ENCODE measurements at regions not wholly inside any gene's neighbourhood (a gene's known extent, or its start where the extent isn't known, plus 50 kb on each side); places are given as distances from the start of the nearest gene placed in this dataset.

DNA sequence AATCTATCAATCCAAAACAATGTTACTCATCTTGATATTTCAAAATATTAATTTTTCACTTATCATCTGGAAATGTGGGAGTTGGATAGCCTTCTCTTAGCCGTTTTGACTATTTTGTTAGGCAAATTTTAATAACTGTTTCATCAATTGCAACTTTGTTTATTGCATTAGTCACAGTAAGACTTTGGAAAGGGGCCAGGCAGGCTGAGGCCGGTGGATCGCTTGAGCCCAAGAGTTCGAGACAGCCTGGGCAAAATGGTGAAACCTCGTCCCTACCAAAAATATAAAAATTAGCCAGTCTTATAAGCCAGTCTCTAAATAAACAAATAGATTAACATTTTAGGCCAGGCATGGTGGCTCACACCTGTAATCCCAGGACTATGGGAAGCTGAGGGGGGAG lies 113.0 kb upstream of the NR5A2 start:
- Histone ChIP-seq H3K27ac (ENCODE audit: low read depth, low read length) (no peak overlapping the region), H3K9ac (ENCODE audit: low read length) (no peak overlapping the region), H4K20me1 (ENCODE audit: insufficient read depth, low read length) (no peaks in the 10 kb centered on the region), H3K4me3 (ENCODE audit: insufficient read depth, low read depth, low read length) (no peak overlapping the region), H3K27me3 (ENCODE audit: insufficient read depth, low read length) (peaks cover 2% of the 10 kb centered on the region), H3K9me3 (ENCODE audit: insufficient read depth, low read depth, low read length) (no peaks in the 10 kb centered on the region), H3K79me2 (ENCODE audit: insufficient read depth, low read length) (no peaks in the 10 kb centered on the region), H2AFZ (ENCODE audit: low read depth, low read length) (no peak overlapping the region), H3K4me1 (ENCODE audit: insufficient read depth, low read length) (no peaks in the 10 kb centered on the region), H3K36me3 (ENCODE audit: insufficient read depth, low read length) (no peaks in the 10 kb centered on the region), H3K4me2 (ENCODE audit: low read length) (no peak overlapping the region)
- Mint-ChIP-seq H3K27ac (ENCODE audit: unreplicated experiment) (no peak overlapping the region), H3K27me3 (ENCODE audit: low read depth, unreplicated experiment) (no peaks in the 10 kb centered on the region), H3K4me1 (ENCODE audit: low read depth, unreplicated experiment) (no peaks in the 10 kb centered on the region), H3K4me3 (ENCODE audit: unreplicated experiment) (no peak overlapping the region), H3K36me3 (ENCODE audit: low read depth, unreplicated experiment) (no peaks in the 10 kb centered on the region), H3K9me3 (ENCODE audit: unreplicated experiment) (no peaks in the 10 kb centered on the region)
- no peak for FAIRE-seq
- no peak for DNase-seq (ENCODE audit: low read depth)
- TF ChIP-seq EZH2 (IDR thresholded peaks at IDR 0.05; ENCODE audit: insufficient read depth, low read length), result no peak
- TF ChIP-seq CTCF (IDR thresholded peaks at IDR 0.05; ENCODE audit: insufficient read depth, low read depth, low read length), result no peak

GRCh38 chr1:199918196-199918769 lies 109.2 kb upstream of the NR5A2 start:
- TF ChIP-seq CTCF (IDR thresholded peaks at IDR 0.05; ENCODE audit: insufficient read depth, low read depth, low read length) (no peak), EZH2 (IDR thresholded peaks at IDR 0.05; ENCODE audit: insufficient read depth, low read length) (no peak)
- Histone ChIP-seq H3K36me3 (ENCODE audit: insufficient read depth, low read length) (no peaks in the 10 kb centered on the region), H3K27me3 (ENCODE audit: insufficient read depth, low read length) (peaks cover 2% of the 10 kb centered on the region), H3K4me2 (ENCODE audit: low read length) (no peak overlapping the region), H3K9me3 (ENCODE audit: insufficient read depth, low read depth, low read length) (no peaks in the 10 kb centered on the region), H3K4me3 (ENCODE audit: insufficient read depth, low read depth, low read length) (no peak overlapping the region), H3K27ac (ENCODE audit: low read depth, low read length) (no peak overlapping the region), H3K9ac (ENCODE audit: low read length) (no peak overlapping the region), H3K79me2 (ENCODE audit: insufficient read depth, low read length) (no peaks in the 10 kb centered on the region), H3K4me1 (ENCODE audit: insufficient read depth, low read length) (no peaks in the 10 kb centered on the region), H2AFZ (ENCODE audit: low read depth, low read length) (no peak overlapping the region), H4K20me1 (ENCODE audit: insufficient read depth, low read length) (no peaks in the 10 kb centered on the region)
- H3K4me1 Mint-ChIP-seq (ENCODE audit: low read depth, unreplicated experiment), result no peaks in the 10 kb centered on the region
- FAIRE-seq, result no peak
- H3K4me3 Mint-ChIP-seq (ENCODE audit: unreplicated experiment), result no peak overlapping the region
- no peak for DNase-seq (ENCODE audit: low read depth)
- H3K9me3 Mint-ChIP-seq (ENCODE audit: unreplicated experiment), result no peaks in the 10 kb centered on the region
- H3K27me3 Mint-ChIP-seq (ENCODE audit: low read depth, unreplicated experiment), result no peaks in the 10 kb centered on the region
- H3K36me3 Mint-ChIP-seq (ENCODE audit: low read depth, unreplicated experiment), result no peaks in the 10 kb centered on the region
- H3K27ac Mint-ChIP-seq (ENCODE audit: unreplicated experiment), result no peak overlapping the region

DNA sequence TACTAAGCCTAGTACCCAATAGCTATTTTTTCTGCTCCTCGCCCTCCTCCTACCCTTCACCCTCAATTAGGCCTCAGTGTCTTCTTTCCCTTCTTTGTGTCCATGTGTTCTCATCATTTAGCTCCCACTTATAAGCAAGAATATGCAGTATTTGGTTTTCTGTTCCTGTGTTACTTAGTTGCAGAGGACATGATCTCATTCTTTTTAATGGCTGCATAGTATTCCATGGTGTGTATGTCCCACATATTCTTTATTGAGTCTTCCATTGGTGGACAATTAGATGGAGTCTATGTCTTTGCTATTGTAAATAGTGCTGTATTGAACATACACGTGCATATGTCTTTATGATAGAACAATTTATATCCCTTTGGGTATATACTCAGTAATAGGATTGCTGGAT lies 106.9 kb upstream of the NR5A2 start:
- no peaks in the 10 kb centered on the region for H3K4me1 ChIP-seq (ENCODE audit: insufficient read depth, low read length)
- no peak for FAIRE-seq
- H3K9ac ChIP-seq (ENCODE audit: low read length), result no peak overlapping the region

More for the DNA sequence above, 106.9 kb upstream of the NR5A2 start:
- no peak overlapping the region for H3K27ac ChIP-seq (ENCODE audit: low read depth, low read length)
- Mint-ChIP-seq H3K9me3 (ENCODE audit: unreplicated experiment) (no peaks in the 10 kb centered on the region), H3K4me1 (ENCODE audit: low read depth, unreplicated experiment) (no peaks in the 10 kb centered on the region), H3K36me3 (ENCODE audit: low read depth, unreplicated experiment) (no peaks in the 10 kb centered on the region), H3K27ac (ENCODE audit: unreplicated experiment) (no peak overlapping the region), H3K4me3 (ENCODE audit: unreplicated experiment) (no peak overlapping the region), H3K27me3 (ENCODE audit: low read depth, unreplicated experiment) (no peaks in the 10 kb centered on the region)
- H3K4me2 ChIP-seq (ENCODE audit: low read length), result no peak overlapping the region
- no peaks in the 10 kb centered on the region for H3K27me3 ChIP-seq (ENCODE audit: insufficient read depth, low read length)
- TF ChIP-seq EZH2 (IDR thresholded peaks at IDR 0.05; ENCODE audit: insufficient read depth, low read length), result no peak
- TF ChIP-seq CTCF (IDR thresholded peaks at IDR 0.05; ENCODE audit: insufficient read depth, low read depth, low read length), result no peak
- no peak for DNase-seq (ENCODE audit: low read depth)
- no peak overlapping the region for H2AFZ ChIP-seq (ENCODE audit: low read depth, low read length)
- no peaks in the 10 kb centered on the region for H3K36me3 ChIP-seq (ENCODE audit: insufficient read depth, low read length)
- H3K79me2 ChIP-seq (ENCODE audit: insufficient read depth, low read length), result no peaks in the 10 kb centered on the region
- H4K20me1 ChIP-seq (ENCODE audit: insufficient read depth, low read length), result no peaks in the 10 kb centered on the region
- no peak overlapping the region for H3K4me3 ChIP-seq (ENCODE audit: insufficient read depth, low read depth, low read length)
- no peaks in the 10 kb centered on the region for H3K9me3 ChIP-seq (ENCODE audit: insufficient read depth, low read depth, low read length)

All from astrocyte (in vitro differentiated cells and primary cell).